MG63 (cell line): ENCODE measurements at regions not wholly inside any gene's neighbourhood (a gene's known extent, or its start where the extent isn't known, plus 50 kb on each side); places are given as distances from the start of the nearest gene placed in this dataset.

Experiments used
- DNase-seq: peaks from one replicate; pipeline ENCODE4 v3.0.0-alpha.2; 2020
- H3K27me3 ChIP-seq: fragments of 250-450 bp; sonication (Bioruptor Pico); 2 replicates; pipeline ENCODE4 v1.5.1; 2020; ENCODE audit warnings: mild to moderate bottlenecking, moderate library complexity
- H3K36me3 ChIP-seq: fragments of 250-450 bp; sonication (Bioruptor Pico); 2 replicates; pipeline ENCODE4 v1.5.1; 2020; ENCODE audit warnings: mild to moderate bottlenecking, moderate library complexity
- H3K4me3 ChIP-seq: fragments of 250-450 bp; sonication (Bioruptor Pico); 2 replicates; pipeline ENCODE4 v1.5.1; 2020; ENCODE audit warnings: mild to moderate bottlenecking, moderate library complexity
- H3K9me3 ChIP-seq: fragments of 250-450 bp; sonication (Bioruptor Pico); 2 replicates; pipeline ENCODE4 v1.5.1; 2020; ENCODE audit warnings: mild to moderate bottlenecking, moderate library complexity

- Histone ChIP-seq H3K4me3 (no peak overlapping the region), H3K9me3 (no peaks in the 10 kb centered on the region), H3K36me3 (no peaks in the 10 kb centered on the region), H3K27me3 (no peaks in the 10 kb centered on the region)
- DNase-seq: no peak
These were observed 277.0 kb upstream of the PLSCR5 start for GRCh38 chr3:146881966-146882760.

- Histone ChIP-seq H3K27me3 (no peaks in the 10 kb centered on the region), H3K36me3 (no peaks in the 10 kb centered on the region)
- DNase-seq: no peak
These were observed 276.2 kb upstream of the PLSCR5 start for GRCh38 chr3:146881356-146881755.

GRCh38 chr3:146873748-146874147 is 268.6 kb upstream of the PLSCR5 start:
- H3K27me3 ChIP-seq: no peaks in the 10 kb centered on the region
- no peak overlapping the region for H3K4me3 ChIP-seq
- DNase-seq: no peak
- no peaks in the 10 kb centered on the region for H3K36me3 ChIP-seq
- peaks cover 4% of the 10 kb centered on the region; the same call in 1 of the 2 replicates for H3K9me3 ChIP-seq

More at GRCh38 chr3:146881356-146881755, 276.2 kb upstream of the PLSCR5 start:
- Histone ChIP-seq H3K9me3 (no peaks in the 10 kb centered on the region), H3K4me3 (no peak overlapping the region)

- Histone ChIP-seq H3K9me3 (no peaks in the 10 kb centered on the region), H3K4me3 (no peak overlapping the region), H3K36me3 (no peaks in the 10 kb centered on the region), H3K27me3 (no peaks in the 10 kb centered on the region)
- no peak for DNase-seq
These were observed 260.1 kb upstream of the PLSCR5 start for GRCh38 chr3:146865175-146865755.

GRCh38 chr3:146861262-146861661 is 256.1 kb upstream of the PLSCR5 start:
- H3K27me3 ChIP-seq: no peaks in the 10 kb centered on the region
- DNase-seq: no peak

GRCh38 chr3:146854523-146854922 is 249.4 kb upstream of the PLSCR5 start:
- H3K27me3 ChIP-seq: no peaks in the 10 kb centered on the region
- H3K36me3 ChIP-seq: no peaks in the 10 kb centered on the region
- H3K9me3 ChIP-seq: no peaks in the 10 kb centered on the region
- H3K4me3 ChIP-seq: no peak overlapping the region
- DNase-seq: no peak

More at GRCh38 chr3:146861262-146861661, 256.1 kb upstream of the PLSCR5 start:
- H3K9me3 ChIP-seq: no peaks in the 10 kb centered on the region
- H3K4me3 ChIP-seq: no peak overlapping the region
- no peaks in the 10 kb centered on the region for H3K36me3 ChIP-seq

GRCh38 chr3:146851665-146852064 is 246.5 kb upstream of the PLSCR5 start:
- Histone ChIP-seq H3K4me3 (no peak overlapping the region), H3K9me3 (no peaks in the 10 kb centered on the region), H3K36me3 (no peaks in the 10 kb centered on the region), H3K27me3 (no peaks in the 10 kb centered on the region)
- no peak for DNase-seq

- H3K27me3 ChIP-seq: no peaks in the 10 kb centered on the region
- H3K4me3 ChIP-seq: no peak overlapping the region
- no peaks in the 10 kb centered on the region for H3K36me3 ChIP-seq
- no peak for DNase-seq
- no peaks in the 10 kb centered on the region for H3K9me3 ChIP-seq
These were observed 240.2 kb upstream of the PLSCR5 start for GRCh38 chr3:146845361-146845760.

- DNase-seq: no peak
- Histone ChIP-seq H3K27me3 (no peaks in the 10 kb centered on the region), H3K36me3 (no peaks in the 10 kb centered on the region), H3K9me3 (no peaks in the 10 kb centered on the region), H3K4me3 (no peak overlapping the region)
These were observed 238.3 kb upstream of the PLSCR5 start for GRCh38 chr3:146843476-146843875.

- no peaks in the 10 kb centered on the region for H3K27me3 ChIP-seq
- no peaks in the 10 kb centered on the region for H3K9me3 ChIP-seq
- H3K4me3 ChIP-seq: no peak overlapping the region
- DNase-seq: no peak
- no peaks in the 10 kb centered on the region for H3K36me3 ChIP-seq
These were observed 234.7 kb upstream of the PLSCR5 start for GRCh38 chr3:146839727-146840375.

- H3K9me3 ChIP-seq: no peaks in the 10 kb centered on the region
- H3K27me3 ChIP-seq: no peaks in the 10 kb centered on the region
- DNase-seq: no peak
- no peak overlapping the region for H3K4me3 ChIP-seq
- H3K36me3 ChIP-seq: no peaks in the 10 kb centered on the region
These were observed 233.1 kb upstream of the PLSCR5 start for GRCh38 chr3:146838221-146838620.

- Histone ChIP-seq H3K27me3 (no peaks in the 10 kb centered on the region), H3K4me3 (no peak overlapping the region), H3K36me3 (no peaks in the 10 kb centered on the region), H3K9me3 (no peaks in the 10 kb centered on the region)
- DNase-seq: no peak
These were observed 229.8 kb upstream of the PLSCR5 start for GRCh38 chr3:146834917-146835316.

GRCh38 chr3:146832857-146833458 is 227.8 kb upstream of the PLSCR5 start:
- H3K9me3 ChIP-seq: no peaks in the 10 kb centered on the region
- no peaks in the 10 kb centered on the region for H3K27me3 ChIP-seq
- no peaks in the 10 kb centered on the region for H3K36me3 ChIP-seq
- no peak for DNase-seq
- no peak overlapping the region for H3K4me3 ChIP-seq

- DNase-seq: no peak
- Histone ChIP-seq H3K27me3 (no peaks in the 10 kb centered on the region), H3K4me3 (no peak overlapping the region), H3K9me3 (no peaks in the 10 kb centered on the region), H3K36me3 (no peaks in the 10 kb centered on the region)
These were observed 226.5 kb upstream of the PLSCR5 start for GRCh38 chr3:146831659-146832058.

- Histone ChIP-seq H3K36me3 (no peaks in the 10 kb centered on the region), H3K27me3 (no peaks in the 10 kb centered on the region), H3K9me3 (no peaks in the 10 kb centered on the region), H3K4me3 (no peak overlapping the region)
- no peak for DNase-seq
These were observed 225.1 kb upstream of the PLSCR5 start for GRCh38 chr3:146830231-146830630.

GRCh38 chr3:146827836-146828235 is 222.7 kb upstream of the PLSCR5 start:
- no peaks in the 10 kb centered on the region for H3K9me3 ChIP-seq
- H3K27me3 ChIP-seq: no peaks in the 10 kb centered on the region
- H3K36me3 ChIP-seq: no peaks in the 10 kb centered on the region
- DNase-seq: no peak
- H3K4me3 ChIP-seq: no peak overlapping the region

- no peaks in the 10 kb centered on the region for H3K36me3 ChIP-seq
- no peaks in the 10 kb centered on the region for H3K9me3 ChIP-seq
- DNase-seq: no peak
- no peaks in the 10 kb centered on the region for H3K27me3 ChIP-seq
- H3K4me3 ChIP-seq: no peak overlapping the region
These were observed 218.5 kb upstream of the PLSCR5 start for GRCh38 chr3:146823622-146824021.
